ENCODE measurements at regions not wholly inside any gene's neighbourhood (a gene's known extent, or its start where the extent isn't known, plus 50 kb on each side); places are given as distances from the start of the nearest gene placed in this dataset.

GRCh38 chr5:158155067-158155466 lies 296.1 kb upstream of the CLINT1 start (continued):
- TF ChIP-seq YBX1 (IDR thresholded peaks at IDR 0.05) = no peak
- no peak for TF ChIP-seq SIX5 (IDR thresholded peaks at IDR 0.05; ENCODE audit: low read depth, low read length, severe bottlenecking)

- SMC1A ChIA-PET (ENCODE audit: uncharacterized antibody, unreplicated experiment) = interaction anchor here (1.1 to 1.5 kb wide), 2 partner anchors 79 to 407 kb away, joined by 3 to 4 read pairs; no protein-coding TSS in a partner anchor
- POLR2A ChIA-PET = interaction anchor here (0.5 kb wide), 1 partner anchor 21 kb away, joined by 5 read pairs; no protein-coding TSS in a partner anchor
- BruUV-seq (replicated peaks) = no TSS peak
- Histone ChIP-seq H3K27ac (ENCODE audit: control insufficient read depth, insufficient read depth) (no peak overlapping the region), H3K27me3 (replicated peaks in 1 of 2; ENCODE audit: control insufficient read depth in 2 of 2, insufficient read depth in 2 of 2, low read length in 1 of 2) (no peaks in the 10 kb centered on the region), H4K20me1 (ENCODE audit: control insufficient read depth, insufficient read depth) (no peaks in the 10 kb centered on the region), H2AFZ (ENCODE audit: control insufficient read depth, low read depth, low read length) (no peak overlapping the region), H3K4me2 (ENCODE audit: control insufficient read depth, insufficient read depth) (no peak overlapping the region), H3K4me3 (no peak overlapping the region), H3K4me1 (ENCODE audit: control insufficient read depth, insufficient read depth, low read length) (no peaks in the 10 kb centered on the region), H3K36me3 (ENCODE audit: control insufficient read depth in 2 of 2, insufficient read depth in 2 of 2, low read length in 1 of 2) (no peaks in the 10 kb centered on the region), H3K9me3 (replicated peaks; ENCODE audit: control insufficient read depth, insufficient read depth, low read length) (no peaks in the 10 kb centered on the region), H3K9ac (ENCODE audit: control insufficient read depth, insufficient read depth, low read length) (no peak overlapping the region), H3K79me2 (ENCODE audit: control insufficient read depth, insufficient read depth, low read length) (no peaks in the 10 kb centered on the region)
- FAIRE-seq (no peak), DNase-seq (ENCODE audit: low read depth, low spot score) (no peak), ATAC-seq (no peak)
- 47% methylated on average over 3 of the region's 3 CpGs for WGBS (ENCODE audit: insufficient coverage, insufficient replicate concordance, low lambda C conversion rate, missing lambda C conversion rate)
- intact Hi-C loops (cut with micrococcal nuclease; ENCODE audit: unreplicated experiment) = no loop called here
- CTCF ChIA-PET = interaction anchor here (0.7 to 1.4 kb wide), 3 partner anchors 79 to 952 kb away, joined by 3 to 4 read pairs (median 4); no protein-coding TSS in a partner anchor
- in situ Hi-C loops (cut with MboI) = no loop called here
- RAD21 ChIA-PET (ENCODE audit: unreplicated experiment) = interaction anchor here (1.0 kb wide), 1 partner anchor 20 kb away, joined by 3 read pairs; no protein-coding TSS in a partner anchor
- TF ChIP-seq CHD2 (IDR thresholded peaks at IDR 0.05; ENCODE audit: borderline replicate concordance, low read depth, low read length) (no peak), ZNF24 (IDR thresholded peaks at IDR 0.05) (no peak), SMC3 (IDR thresholded peaks at IDR 0.05; ENCODE audit: borderline replicate concordance, low read length) (no peak), TAF1 (IDR thresholded peaks at IDR 0.05; ENCODE audit: borderline replicate concordance, low read depth, low read length) (no peak), PAX8 (IDR thresholded peaks at IDR 0.05) (no peak), REST (IDR thresholded peaks at IDR 0.05; ENCODE audit: low read depth, low read length) (no peak), KAT2A (conservative IDR thresholded peaks at IDR 0.05; ENCODE audit: control insufficient read depth, low read depth, low read length) (no peak), SIX5 (IDR thresholded peaks at IDR 0.05; ENCODE audit: low read depth, low read length, severe bottlenecking) (no peak), STAT1 (conservative IDR thresholded peaks at IDR 0.05) (no peak), ZBTB33 (IDR thresholded peaks at IDR 0.05) (no peak), ESRRA (IDR thresholded peaks at IDR 0.05; ENCODE audit: low read length) (no peak), NFYB (IDR thresholded peaks at IDR 0.05; ENCODE audit: insufficient read depth, low read depth, low read length) (no peak), CREB1 (IDR thresholded peaks at IDR 0.05; ENCODE audit: low read depth) (no peak), E2F4 (IDR thresholded peaks at IDR 0.05; ENCODE audit: low read depth, low read length) (no peak)
These were observed 295.5 kb upstream of the CLINT1 start for GRCh38 chr5:158154226-158155005.
